ENCODE measurements at regions not wholly inside any gene's neighbourhood (a gene's known extent, or its start where the extent isn't known, plus 50 kb on each side); places are given as distances from the start of the nearest gene placed in this dataset.
A peak's percentile ranks its signal among the peaks of the same experiment; 100 is the strongest.
"Not testable (repeated sequence)": the region's sequence is repeated elsewhere in the genome, so short reads cannot be mapped to it uniquely, and the experiment has no call there.

DNA sequence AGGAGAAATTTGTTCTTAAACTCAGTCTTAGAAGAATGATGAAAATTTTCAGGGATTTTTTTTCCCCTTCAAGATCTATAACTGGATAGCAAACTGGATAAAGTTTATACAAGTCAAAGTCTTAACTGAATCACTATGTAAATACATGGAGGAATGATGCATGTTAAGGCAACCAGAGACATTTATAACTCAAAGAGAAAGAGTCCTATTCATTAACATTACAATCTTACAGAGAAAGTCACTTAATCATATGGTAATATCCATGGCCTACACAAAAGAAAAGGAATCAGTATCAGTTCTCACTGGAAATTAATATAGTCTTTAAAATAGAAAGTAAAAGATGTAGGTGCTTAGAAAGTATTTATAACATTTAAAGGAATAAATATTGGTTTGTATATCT lies 869.1 kb downstream of the TBL1XR1 start:
- no peak for DNase-seq (ENCODE audit: low read depth)

DNA sequence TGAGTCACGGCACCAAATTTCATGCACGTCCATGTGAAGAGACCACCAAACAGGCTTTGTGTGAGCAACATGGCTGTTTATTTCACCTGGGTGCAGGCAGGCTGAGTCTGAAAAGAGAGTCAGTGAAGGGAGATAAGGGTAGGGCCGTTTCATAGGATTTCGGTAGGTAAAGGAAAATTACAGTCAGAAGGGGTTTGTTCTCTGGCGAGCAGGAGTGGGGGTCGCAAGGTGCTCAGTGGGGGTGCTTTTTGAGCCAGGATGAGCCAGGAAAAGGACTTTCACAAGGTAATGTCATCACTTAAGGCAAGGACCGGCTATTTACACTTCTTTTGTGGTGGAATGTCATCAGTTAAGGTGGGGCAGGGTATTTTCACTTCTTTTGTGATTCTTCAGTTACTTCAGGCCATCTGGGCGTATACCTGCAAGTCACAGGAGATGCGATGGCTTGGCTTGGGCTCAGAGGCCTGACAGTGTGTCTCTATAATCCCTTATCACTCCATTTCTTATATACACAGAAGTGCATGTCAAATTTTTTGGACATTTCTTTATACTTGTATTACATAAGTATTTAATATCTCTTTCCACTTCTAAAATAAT lies 870.3 kb downstream of the TBL1XR1 start:
- DNase-seq (ENCODE audit: low read depth), result not testable (repeated sequence)

DNA sequence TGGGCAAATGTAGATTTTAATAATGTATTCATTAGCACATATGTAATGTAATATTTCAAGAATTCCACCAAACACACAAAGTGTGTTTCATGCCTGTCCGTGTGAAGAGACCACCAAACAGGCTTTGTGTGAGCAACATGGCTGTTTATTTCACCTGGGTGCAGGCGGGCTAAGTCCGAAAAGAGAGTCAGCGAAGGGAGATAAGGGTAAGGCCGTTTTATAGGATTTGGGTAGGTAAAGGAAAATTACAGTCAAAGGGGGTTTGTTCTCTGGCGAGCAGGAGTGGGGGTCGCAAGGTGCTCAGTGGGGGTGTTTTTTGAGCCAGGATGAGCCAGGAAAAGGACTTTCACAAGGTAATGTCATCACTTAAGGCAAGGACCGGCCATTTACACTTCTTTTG lies 875.8 kb downstream of the TBL1XR1 start:
- not testable (repeated sequence) for DNase-seq (ENCODE audit: low read depth)

DNA sequence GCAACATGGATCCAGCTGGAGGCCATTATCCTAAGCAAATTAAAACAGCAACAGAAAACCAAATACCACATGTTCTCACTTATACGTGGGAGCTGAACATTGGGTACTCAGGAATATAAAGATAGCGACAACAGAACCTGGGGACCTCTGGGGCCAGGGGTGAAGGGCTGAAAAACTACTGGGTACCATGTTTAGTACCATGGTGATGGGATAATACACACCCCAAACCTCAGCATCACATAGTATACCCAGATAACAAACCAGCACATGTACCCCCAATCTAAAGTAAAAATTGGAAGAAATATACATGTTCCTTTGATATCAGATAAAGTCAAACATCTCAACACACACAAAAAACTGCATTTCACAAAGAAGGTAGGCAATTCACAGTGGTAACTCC lies 876.2 kb downstream of the TBL1XR1 start:
- no peak for DNase-seq (ENCODE audit: low read depth)

DNA sequence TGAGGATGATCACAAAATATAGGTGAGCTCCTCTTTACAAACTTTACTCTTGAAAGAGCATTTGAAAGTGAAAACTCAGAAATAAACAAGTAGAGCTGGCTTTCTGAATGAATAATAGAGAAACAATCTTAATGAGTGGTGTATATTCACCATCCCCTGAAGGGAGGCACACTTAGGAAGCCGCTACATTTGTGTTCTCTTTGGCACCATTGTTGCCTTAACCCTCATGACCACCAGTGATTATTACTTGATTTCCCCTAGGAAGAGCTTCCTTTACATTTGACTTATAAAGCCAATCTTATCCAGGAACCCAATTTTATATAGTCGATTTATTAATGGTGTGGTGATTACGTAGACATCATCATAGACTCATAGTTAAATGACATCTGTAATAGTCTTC lies 883.9 kb downstream of the TBL1XR1 start:
- DNase-seq (ENCODE audit: low read depth), result no peak

DNA sequence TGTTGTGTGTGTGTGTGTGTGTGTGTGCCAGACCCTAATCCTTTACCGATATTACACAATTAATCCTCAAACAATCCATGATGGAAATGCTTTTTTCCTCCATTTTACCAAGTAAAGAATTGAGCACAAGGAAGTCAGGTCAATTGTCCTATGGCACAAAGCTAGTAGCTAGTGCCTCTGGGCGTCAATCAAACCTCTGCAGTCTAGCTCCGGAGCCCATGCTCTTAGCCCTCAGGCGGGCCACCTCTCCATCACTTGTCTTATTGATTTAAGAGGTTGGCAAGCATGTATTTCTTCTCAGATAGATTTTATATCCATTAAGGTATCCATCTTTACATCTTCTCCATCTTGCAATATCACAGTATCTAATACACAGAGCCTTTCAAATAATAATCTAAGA lies 886.6 kb downstream of the TBL1XR1 start:
- no peak for DNase-seq (ENCODE audit: low read depth)

DNA sequence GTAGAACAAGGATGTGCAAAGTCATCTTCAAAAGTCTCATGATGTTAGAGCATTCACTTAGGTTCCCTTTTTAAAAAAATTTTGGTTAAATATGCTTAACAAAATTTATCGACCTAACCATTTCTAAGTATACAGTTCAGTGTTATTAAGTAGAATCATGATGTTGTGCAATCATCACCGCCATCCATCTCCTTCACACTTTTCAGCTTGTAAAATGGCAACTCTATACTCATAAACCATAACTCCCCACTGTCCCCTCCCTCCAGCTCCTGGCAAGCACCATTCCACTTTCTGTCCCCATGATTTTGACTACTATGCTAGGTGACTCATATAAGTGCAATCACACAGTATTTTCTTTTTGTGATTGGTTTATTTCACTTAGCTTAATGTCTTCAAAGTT lies 895.0 kb downstream of the TBL1XR1 start:
- DNase-seq (ENCODE audit: low read depth), result no peak

DNA sequence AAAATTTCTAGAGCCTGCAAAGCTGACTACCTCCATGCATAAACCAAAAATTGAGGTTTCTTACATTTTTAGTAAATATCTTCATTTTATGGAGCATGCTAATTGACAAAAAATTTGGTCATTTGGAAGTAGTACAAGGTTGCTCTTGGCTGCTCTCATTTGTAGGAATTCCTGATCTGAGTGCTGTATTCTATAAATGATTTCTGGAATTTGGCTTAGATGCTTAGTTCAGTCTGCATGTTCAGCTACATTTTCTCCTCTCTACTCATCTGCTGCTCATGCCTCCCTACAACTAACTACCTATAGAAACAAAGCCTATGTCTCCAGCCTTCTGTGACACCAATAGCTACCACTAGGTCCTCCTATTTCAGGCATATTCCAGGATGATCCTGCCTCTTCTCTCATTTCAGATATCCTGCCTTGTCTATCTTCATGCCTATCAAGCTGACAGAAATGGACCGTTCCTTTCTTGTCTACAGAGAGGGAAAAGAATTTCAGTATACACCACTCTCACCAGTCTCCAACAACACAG lies 901.1 kb downstream of the TBL1XR1 start:
- no peak for DNase-seq (ENCODE audit: low read depth)

DNA sequence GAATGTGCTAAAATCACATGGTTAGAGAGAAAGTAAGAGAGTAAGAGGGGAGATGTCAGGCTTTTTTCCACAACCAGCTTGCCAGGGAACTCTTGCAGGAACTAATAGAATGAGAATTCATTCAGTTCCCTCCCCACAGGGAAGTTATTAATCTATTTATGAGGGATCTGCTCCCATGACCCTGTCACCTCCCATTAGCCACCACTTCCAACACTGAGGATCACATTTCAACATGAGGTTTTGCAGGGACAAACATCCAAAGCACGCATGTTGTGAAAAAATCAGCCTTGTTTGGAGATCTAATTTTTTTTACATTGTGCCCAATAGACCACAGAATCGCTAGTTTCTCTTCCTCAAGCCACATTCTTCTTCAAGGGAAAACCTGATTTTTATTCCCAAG lies 904.0 kb downstream of the TBL1XR1 start:
- DNase-seq (ENCODE audit: low read depth), result peak; percentile 31

DNA sequence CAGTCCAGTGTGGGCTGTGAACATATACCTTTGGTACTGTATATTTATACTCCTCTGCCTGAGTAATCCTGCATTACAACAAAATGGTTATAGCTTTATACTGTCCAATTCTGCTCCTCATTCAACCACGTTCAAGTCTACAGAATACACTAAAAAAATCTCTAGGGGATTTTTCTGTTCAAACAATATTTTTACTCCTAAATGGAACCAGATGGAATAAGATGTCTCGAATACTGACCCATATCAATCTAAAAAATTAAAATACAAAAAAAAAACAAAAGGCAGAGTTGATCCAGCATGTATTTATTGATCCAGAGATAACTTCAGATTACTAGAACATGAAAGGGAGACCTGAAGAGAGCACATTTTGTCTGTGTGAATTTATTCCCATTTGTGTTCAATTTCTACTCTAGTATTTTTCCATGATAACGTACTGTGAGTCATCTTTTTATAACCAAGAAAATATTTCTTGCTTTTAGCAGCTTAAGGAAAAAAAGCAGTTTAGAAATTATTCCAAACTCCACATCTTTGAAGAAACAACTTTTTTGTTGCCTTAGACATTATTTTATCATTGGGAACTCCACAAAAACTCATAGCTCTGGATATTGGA lies 910.7 kb downstream of the TBL1XR1 start:
- no peak for DNase-seq (ENCODE audit: low read depth)

DNA sequence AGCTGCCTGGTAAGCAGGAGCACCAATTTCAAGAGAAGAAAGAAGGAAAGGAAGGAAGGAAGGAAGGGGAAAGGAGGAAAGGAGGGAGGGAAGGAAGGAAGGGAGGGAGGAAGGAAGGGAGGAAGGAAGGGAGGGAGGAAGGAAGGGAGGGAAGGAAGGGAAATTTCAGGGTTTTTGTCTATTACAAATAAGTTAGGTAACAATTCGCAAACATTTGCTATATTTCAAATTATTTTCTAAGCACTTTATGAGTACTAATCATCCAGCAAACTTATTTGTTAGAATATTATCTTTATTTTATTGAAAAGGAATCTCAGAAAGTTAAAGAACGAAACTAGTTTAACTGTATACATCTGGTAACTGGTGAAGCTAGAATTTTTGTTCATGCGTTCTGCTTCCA lies 921.7 kb downstream of the TBL1XR1 start:
- no peak for DNase-seq (ENCODE audit: low read depth)

DNA sequence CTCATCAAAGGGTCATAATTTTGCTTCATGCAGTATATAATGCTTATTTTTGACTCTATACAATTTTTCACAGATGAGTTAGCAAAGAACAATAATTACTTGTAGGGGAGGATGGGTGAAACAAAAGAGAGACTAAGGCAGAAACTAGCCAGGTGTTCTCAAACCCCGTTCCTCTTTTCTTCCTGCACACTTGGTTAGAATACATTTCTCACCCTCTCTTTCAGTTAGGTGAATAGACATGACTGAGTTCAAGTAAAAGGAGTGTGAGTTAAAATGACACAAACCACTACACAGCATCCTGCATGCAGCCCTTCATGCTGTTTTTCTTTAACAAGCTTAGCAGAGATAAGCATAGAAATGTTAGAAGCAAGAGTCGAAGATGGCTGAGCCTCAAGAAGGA lies 922.2 kb downstream of the TBL1XR1 start:
- no peak for DNase-seq (ENCODE audit: low read depth)

DNA sequence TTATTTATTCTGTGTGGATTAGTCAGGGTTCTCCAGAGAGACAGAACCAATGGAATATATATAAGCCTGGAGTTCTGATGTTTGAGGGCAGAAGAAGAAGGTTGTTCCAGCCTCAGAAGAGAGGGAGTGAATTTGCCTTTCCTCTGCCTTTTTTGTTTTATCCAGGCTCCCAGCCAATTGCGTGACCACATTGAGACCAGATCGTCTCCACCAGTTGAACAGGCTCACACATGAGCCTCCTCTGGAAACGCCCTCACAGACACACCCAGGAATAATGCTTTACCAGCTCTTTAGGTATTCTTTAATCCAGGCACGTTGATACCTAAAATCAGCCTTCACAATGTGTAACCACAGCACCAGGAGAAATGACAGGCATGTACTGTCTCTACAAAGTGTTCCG lies 923.1 kb downstream of the TBL1XR1 start:
- no peak for DNase-seq (ENCODE audit: low read depth)

DNA sequence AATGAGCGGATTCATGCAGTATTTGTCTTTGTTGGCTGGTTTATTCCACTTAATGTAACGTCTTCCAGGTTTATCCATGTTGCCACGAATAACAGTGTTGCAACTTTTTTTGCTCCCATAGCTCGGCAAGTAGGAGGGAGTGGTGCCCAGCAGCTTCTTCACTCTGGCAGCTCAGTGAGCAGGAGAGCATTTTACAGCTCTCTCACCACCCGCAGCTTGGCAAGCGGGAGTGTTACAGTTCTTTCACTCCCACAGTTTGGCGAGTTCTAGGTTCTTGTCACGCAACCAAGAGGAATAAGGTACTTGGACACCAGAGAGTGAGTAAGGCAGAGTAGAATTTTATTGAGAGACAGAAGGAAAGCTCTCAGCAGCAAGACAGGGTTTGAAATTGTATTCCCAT lies 935.2 kb downstream of the TBL1XR1 start:
- no peak for DNase-seq (ENCODE audit: low read depth)

DNA sequence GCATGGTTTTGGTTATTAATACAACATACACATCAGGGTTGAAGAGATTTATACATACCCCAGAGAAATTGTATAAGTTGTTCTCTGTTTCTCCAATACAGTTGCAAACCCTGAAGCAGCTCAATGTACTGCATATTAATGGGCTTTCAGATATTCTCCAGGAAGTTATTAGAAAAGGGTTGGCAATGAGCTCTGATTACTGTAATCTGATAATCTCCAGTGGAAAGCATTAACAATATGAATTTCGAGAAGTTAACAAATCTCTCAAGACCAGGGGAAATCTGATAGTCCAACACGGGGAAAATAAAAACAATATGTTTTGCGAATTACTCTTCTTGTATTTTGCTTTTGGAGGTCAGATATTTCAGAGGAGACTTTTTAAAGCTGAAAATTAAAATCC lies 950.1 kb downstream of the TBL1XR1 start:
- DNase-seq (ENCODE audit: low read depth), result no peak

DNA sequence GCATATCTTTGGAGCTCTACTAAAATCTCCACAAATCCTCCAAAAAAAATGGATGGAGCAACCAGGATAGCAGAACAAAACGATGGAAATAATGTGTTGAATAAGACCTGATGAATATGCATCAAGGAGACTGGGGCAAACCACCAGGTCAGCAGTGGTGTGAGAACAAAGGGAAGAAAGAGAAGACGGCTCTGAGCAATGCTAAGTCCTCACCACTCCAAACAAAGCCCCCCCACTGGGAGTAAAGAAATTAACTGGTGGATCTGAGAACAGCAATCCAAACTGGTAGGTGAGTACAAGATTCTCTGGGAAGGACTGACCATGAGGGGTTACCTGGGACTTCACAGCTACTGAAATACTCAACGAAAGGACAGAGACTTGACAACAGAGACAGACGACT lies 977.3 kb downstream of the TBL1XR1 start:
- DNase-seq (ENCODE audit: low read depth), result no peak

DNA sequence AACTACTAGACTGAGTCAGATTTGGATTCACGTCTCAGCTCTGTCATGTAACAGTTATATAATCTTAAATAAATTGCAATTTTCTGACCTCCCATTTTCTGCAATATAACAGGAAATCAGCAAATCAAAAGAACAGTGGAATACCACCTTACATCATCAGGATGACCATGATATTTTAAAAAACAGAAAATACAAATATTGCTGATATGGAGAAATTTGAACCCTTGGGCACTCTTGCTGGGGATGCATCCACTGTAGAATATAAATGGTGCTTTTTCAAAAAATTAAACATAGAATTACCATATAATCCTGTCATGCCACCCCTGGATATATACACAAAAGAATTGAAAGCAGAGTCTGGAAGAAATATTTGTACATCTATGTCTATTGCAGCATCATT lies 982.5 kb downstream of the TBL1XR1 start:
- no peak for DNase-seq (ENCODE audit: low read depth)

DNA sequence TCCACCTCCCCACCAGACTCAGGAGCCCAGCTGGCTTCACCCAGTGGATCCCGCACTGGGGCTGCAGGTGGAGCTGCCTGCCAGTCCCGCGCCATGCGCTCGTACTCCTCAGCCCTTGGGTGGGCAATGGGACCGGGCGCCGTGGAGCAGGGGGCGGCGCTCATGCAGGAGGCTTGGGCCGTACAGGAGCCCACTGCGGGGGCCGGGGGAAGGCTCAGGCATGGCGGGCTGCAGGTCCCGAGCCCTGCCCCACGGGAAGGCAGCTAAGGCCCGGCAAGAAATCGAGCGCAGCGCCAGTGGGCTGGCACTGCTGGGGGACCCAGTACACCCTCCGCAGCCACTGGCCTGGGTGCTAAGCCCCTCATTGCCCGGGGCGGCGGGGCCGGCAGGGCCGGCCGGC lies 984.0 kb downstream of the TBL1XR1 start:
- DNase-seq (ENCODE audit: low read depth), result not testable (repeated sequence)

DNA sequence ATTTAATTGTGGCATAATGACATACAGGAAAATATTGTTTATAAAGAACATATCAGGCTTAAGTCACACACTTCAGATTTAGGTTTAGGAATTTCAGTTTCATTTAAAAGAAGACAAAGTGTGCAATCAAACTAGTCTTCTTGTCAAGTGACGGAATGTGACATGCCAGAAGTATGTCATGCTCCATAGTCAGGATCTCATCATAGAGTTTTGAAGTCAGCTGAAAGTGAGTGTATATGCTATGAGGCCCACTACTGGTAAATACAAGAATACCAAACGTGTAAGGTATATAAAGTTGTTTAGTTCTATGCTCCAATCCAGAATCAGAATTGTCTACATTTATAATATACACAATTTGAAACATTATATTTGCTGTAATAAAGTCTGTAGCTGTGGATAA lies 988.4 kb downstream of the TBL1XR1 start:
- DNase-seq (ENCODE audit: low read depth), result no peak

DNA sequence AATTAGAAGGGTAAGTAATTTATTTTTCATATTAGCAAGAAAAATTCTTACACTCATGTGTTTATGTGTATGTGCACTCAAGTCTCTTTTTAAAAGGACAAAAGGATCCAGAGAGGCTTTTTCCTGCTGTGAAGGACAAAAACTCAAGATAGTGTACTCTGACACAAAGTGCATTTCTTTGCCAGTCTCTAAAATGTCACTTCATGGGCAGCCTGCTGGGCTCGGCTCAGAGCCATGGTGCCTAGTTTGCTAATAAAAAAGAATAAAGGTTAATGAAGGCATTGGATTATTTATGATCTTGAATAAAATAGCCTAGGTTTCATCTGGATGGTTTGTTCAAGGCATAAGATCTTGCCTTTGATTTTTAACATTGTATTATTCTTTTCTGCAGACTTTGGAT lies 989.0 kb downstream of the TBL1XR1 start:
- no peak for DNase-seq (ENCODE audit: low read depth)

DNA sequence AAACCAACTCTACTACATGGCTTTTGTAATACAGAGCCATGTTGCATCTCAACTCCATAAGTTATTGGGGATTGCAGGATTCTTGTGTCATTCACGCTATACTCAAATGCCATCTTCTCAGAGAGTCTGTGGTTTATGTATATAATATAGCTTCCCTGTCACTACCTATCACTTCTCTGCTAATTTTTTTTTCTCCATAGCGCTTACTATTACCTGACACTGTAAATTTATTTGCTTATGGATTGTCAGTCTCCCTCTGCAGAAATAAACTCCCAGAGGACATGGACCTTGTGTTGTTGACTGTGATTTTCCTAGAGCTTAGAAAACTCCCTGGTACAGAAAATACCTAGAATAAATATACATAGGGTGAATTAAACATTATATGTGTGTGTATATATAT lies 990.5 kb downstream of the TBL1XR1 start:
- DNase-seq (ENCODE audit: low read depth), result no peak

DNA sequence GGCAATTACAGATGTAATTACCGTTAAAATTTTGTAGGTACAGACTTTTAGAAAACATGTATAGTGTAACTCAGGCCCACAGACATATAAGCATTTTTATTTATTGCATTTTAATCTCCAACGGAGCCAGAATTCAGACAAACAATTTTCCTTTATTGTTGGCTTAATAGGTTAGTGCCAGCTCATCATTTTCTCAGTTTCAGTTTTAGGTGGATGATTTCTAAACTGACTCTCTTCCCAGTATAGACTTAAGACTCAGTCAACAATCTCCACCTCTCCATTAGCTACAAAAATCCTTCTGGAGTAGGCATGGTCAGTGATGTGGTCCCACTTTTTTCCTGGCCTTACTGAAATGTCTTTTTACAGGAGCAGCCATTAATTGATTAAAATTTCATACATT lies 994.6 kb downstream of the TBL1XR1 start:
- DNase-seq (ENCODE audit: low read depth), result no peak

DNA sequence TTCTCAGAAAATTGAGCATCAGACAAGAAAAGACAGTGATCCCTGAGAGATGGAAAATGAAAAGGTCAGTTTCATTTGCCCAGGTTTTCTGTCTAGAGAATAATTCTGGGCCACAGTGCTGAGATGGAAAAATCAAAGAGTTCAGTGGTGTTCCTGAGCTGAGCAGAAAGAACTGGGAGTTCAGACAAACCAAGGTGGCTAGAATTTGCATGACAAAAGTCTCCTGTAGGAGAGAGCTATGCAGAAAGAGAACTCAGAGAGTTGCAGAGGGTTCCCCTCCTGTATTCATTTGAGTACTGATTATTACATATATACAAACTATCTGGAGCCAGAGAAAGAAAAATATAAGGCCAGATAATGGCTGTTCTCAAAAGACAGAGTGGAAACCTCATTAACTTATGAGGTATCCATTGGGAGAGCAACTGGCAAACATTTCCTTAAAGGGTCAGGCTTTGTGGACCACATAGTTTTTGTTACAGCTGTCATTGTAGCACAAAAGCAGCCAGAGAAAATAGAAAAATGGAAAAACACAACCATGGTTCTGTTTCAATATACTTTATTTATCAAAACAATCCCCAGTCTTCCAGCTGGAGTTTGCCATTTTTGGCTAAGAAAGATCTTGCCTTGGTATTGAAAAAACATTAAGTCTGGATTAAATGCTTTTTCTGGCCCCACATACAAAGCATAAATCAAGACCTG lies 1004.1 kb downstream of the TBL1XR1 start:
- DNase-seq (ENCODE audit: low read depth), result no peak

DNA sequence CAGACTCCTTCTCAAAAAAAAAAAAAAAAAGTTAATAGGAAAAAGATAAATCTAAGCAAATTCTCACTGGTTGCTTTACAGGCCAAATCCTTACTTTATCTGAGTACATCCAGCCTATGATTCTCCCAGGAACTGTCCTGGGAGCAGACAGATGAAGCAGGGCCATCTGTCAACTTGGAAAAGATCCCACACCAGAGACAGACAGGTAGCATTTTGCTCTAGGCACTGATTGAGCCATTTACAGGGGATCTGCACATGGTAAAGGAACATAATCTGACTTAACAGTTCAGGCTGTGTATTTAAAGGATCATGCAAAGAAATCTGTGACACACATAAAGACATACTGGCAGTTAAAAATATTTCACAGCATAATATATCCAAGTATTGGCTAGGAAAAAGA lies 1006.5 kb downstream of the TBL1XR1 start:
- DNase-seq (ENCODE audit: low read depth), result no peak
